Thoracic aorta (tissue), 2 donors: ENCODE measurements at regions not wholly inside any gene's neighbourhood (a gene's known extent, or its start where the extent isn't known, plus 50 kb on each side); places are given as distances from the start of the nearest gene placed in this dataset.

Experiments used
- ATAC-seq: fragments of 150-250 bp; one replicate; pipeline ENCODE4 v1.8.0; 2017; ENCODE audit warnings: low read depth; ENCODE audit not compliant: insufficient number of reproducible peaks, low FRiP score
- DNase-seq: peaks from one replicate; pipeline ENCODE4 v3.0.0-alpha.2; 2020; ENCODE audit warnings: low spot score
- H3K27ac ChIP-seq, 2 donors: fragments of 200-600 bp; sonication (generic); 1 replicate in 1 of 2; 2 replicates in 1 of 2; pipeline ENCODE4 v1.5.1; 2016; ENCODE audit warnings: mild to moderate bottlenecking in 2 of 2, moderate library complexity in 2 of 2
- H3K27me3 ChIP-seq: fragments of 200-600 bp; sonication (generic); replicated peaks from 2 replicates; pipeline ENCODE4 v1.6.0; 2016; ENCODE audit warnings: mild to moderate bottlenecking; ENCODE audit not compliant: insufficient read depth
- H3K36me3 ChIP-seq: fragments of 200-600 bp; sonication (generic); one replicate; pipeline ENCODE4 v1.5.1; 2016
- H3K4me1 ChIP-seq, 2 donors: fragments of 200-600 bp; sonication (generic); 1 replicate in 1 of 2; 2 replicates in 1 of 2; pipeline versions ENCODE4 v1.5.1 to v1.6.0; 2016; ENCODE audit warnings: low read depth in 2 of 2, mild to moderate bottlenecking in 1 of 2; ENCODE audit not compliant: control insufficient read depth in 1 of 2
- H3K4me3 ChIP-seq: fragments of 200-600 bp; sonication (generic); 2 replicates; pipeline ENCODE4 v1.5.1; 2016; ENCODE audit warnings: mild to moderate bottlenecking
- H3K9me3 ChIP-seq: fragments of 200-600 bp; sonication (generic); 2 replicates; pipeline ENCODE4 v1.5.1; 2016
- TF ChIP-seq, protein P1 (sequence below): fragments of 200-600 bp; sonication (generic); IDR thresholded peaks from one replicate; pipeline ENCODE4 v1.5.1; 2019; ENCODE audit warnings: antibody characterized with exemption

GRCh38 chr13:103908911-103909310 is 842.7 kb upstream of the SLC10A2 start:
- DNase-seq (no peak), ATAC-seq (no peak)

DNA sequence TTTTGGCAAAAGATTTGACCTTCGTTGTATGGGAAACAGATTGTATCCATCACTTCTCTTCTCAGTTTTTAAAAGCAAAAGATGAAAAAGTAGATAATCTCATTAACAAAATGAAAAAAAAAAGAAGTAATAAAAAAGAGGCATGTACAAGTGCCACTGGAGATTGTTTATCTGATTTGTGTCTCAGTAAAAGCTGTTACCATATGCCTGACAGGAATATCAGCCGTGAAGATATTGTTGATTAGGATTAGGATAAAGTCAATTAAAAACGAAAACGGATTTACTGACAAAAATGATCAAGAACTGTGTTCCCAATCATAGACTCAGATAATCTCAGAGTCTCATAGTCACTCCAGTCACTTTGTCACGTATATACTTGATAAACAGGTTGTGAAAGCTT is 842.1 kb upstream of the SLC10A2 start:
- Histone ChIP-seq H3K4me1 (no peaks in the 10 kb centered on the region), H3K27me3 (no peaks in the 10 kb centered on the region), H3K27ac (no peak overlapping the region), H3K4me3 (no peak overlapping the region), H3K9me3 (no peaks in the 10 kb centered on the region), H3K36me3 (no peaks in the 10 kb centered on the region)
- DNase-seq, result no peak
- ATAC-seq, result no peak
- TF ChIP-seq, protein P1, sequence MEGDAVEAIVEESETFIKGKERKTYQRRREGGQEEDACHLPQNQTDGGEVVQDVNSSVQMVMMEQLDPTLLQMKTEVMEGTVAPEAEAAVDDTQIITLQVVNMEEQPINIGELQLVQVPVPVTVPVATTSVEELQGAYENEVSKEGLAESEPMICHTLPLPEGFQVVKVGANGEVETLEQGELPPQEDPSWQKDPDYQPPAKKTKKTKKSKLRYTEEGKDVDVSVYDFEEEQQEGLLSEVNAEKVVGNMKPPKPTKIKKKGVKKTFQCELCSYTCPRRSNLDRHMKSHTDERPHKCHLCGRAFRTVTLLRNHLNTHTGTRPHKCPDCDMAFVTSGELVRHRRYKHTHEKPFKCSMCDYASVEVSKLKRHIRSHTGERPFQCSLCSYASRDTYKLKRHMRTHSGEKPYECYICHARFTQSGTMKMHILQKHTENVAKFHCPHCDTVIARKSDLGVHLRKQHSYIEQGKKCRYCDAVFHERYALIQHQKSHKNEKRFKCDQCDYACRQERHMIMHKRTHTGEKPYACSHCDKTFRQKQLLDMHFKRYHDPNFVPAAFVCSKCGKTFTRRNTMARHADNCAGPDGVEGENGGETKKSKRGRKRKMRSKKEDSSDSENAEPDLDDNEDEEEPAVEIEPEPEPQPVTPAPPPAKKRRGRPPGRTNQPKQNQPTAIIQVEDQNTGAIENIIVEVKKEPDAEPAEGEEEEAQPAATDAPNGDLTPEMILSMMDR, result no peak

More at GRCh38 chr13:103908911-103909310, 842.7 kb upstream of the SLC10A2 start:
- Histone ChIP-seq H3K36me3 (no peaks in the 10 kb centered on the region), H3K9me3 (no peaks in the 10 kb centered on the region), H3K27ac (no peak overlapping the region), H3K4me1 (no peaks in the 10 kb centered on the region), H3K4me3 (no peak overlapping the region), H3K27me3 (no peaks in the 10 kb centered on the region)
- TF ChIP-seq, protein P1, result no peak

DNA sequence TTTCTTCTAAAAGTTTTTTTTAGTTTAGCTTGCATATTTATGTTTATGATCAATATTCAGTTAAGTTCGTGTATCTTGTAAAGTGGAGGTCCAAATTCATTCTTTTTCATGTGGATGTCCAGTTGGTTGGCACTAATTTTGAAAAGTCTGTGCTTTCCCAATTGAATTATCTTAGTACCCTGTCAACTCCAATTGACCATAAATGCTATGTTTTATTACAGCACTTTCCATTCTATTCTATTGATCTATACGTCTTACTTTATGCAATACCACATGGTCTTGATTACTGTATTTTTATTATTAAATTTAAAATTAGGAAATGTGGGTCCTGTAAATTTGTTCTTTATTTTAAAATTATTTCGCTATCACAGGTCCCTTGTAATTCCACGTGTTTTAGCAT is 837.6 kb upstream of the SLC10A2 start:
- TF ChIP-seq, protein P1, result no peak
- ATAC-seq (no peak), DNase-seq (no peak)
- H3K4me1 ChIP-seq, result no peaks in the 10 kb centered on the region
- no peaks in the 10 kb centered on the region for H3K9me3 ChIP-seq
- H3K27ac ChIP-seq, result no peak overlapping the region
- H3K4me3 ChIP-seq, result no peak overlapping the region
- no peaks in the 10 kb centered on the region for H3K27me3 ChIP-seq
- H3K36me3 ChIP-seq, result no peaks in the 10 kb centered on the region

- Histone ChIP-seq H3K4me3 (no peak overlapping the region), H3K4me1 (no peaks in the 10 kb centered on the region), H3K27ac (no peak overlapping the region), H3K36me3 (no peaks in the 10 kb centered on the region), H3K27me3 (no peaks in the 10 kb centered on the region), H3K9me3 (no peaks in the 10 kb centered on the region)
- ATAC-seq (no peak), DNase-seq (no peak)
- TF ChIP-seq, protein P1, result no peak
These were observed 832.3 kb upstream of the SLC10A2 start for GRCh38 chr13:103898481-103898880.

DNA sequence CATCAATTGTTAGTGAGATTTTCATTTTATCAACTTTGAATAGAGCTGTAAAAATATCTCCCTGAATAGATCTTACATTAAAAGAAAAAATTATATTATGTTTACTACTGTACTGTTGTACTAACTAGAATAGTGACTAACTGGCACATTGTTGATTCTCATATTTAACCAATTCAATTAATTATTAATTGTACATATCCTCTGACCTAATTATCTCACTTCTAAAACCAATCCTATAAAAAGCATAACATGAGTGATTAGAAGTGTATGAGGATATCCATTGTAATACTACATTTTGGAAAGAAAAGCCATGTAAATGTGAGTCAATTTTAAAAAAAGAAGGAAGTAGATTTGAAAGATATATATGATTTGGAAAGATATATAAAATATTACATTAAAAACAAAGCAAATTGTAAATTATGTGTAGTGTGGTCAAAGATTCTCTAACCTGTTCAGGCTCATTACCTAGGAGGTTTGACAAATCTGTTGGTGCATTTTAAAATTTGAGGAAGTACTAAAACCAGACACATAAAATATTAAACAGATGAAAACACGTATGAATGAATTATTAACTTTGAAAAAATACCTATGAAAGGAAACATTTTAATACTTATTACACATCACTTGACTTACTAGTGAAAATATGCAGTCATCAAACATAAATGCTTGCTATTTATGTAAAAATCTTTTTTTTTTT is 829.8 kb upstream of the SLC10A2 start:
- H3K4me3 ChIP-seq, result no peak overlapping the region
- H3K4me1 ChIP-seq, result no peaks in the 10 kb centered on the region
- no peak overlapping the region for H3K27ac ChIP-seq
- no peaks in the 10 kb centered on the region for H3K36me3 ChIP-seq
- H3K9me3 ChIP-seq, result no peaks in the 10 kb centered on the region
- TF ChIP-seq, protein P1, result no peak
- DNase-seq (no peak), ATAC-seq (no peak)
- H3K27me3 ChIP-seq, result no peaks in the 10 kb centered on the region
